IMR-90 (cell line): ENCODE measurements at regions not wholly inside any gene's neighbourhood (a gene's known extent, or its start where the extent isn't known, plus 50 kb on each side); places are given as distances from the start of the nearest gene placed in this dataset.

Experiments
- ATAC-seq: fragments of 200-7000 bp; cut with Tn5 transposase; 2 replicates; pipeline ENCODE4 v1.9.1; 2020; ENCODE audit warnings: low read depth, mild to moderate bottlenecking, moderate library complexity
- BruUV-seq: library from RNA; stranded (reverse); fragments of 400-500 nt; replicated peaks from 2 replicates; lab custom pipeline; 2021; lab: Mats Ljungman, UMichigan
- CTCF ChIA-PET: fragments of 300-600 bp; formaldehyde crosslinking; extraction: SDS; loops from one replicate; lab custom pipeline; 2021; ENCODE audit warnings: antibody characterized with exemption; lab: Yijun Ruan, JAX
- POLR2A ChIA-PET: fragments of 300-600 bp; sonication (Branson Sonifier 250); formaldehyde crosslinking; loops from one replicate; lab custom pipeline; 2022; ENCODE audit warnings: antibody characterized with exemption; ENCODE audit not compliant: unreplicated experiment; lab: Charles Lee
- DNase-seq: peaks from one replicate; pipeline ENCODE4 v3.0.0; 2013
- H2AFZ ChIP-seq: replicated peaks from 2 replicates; pipeline ENCODE3; 2013; ENCODE audit warnings: low read length, mild to moderate bottlenecking; ENCODE audit not compliant: poor library complexity
- H2AK5ac ChIP-seq: 2 replicates; pipeline ENCODE4 v1.6.1; 2013; ENCODE audit warnings: low read depth, low read length, inconsistent platforms
- H2AK9ac ChIP-seq: replicated peaks from 2 replicates; pipeline ENCODE3; 2013; ENCODE audit warnings: mild to moderate bottlenecking, low read depth, low read length, moderate library complexity; ENCODE audit not compliant: poor library complexity
- H2BK120ac ChIP-seq: 2 replicates; pipeline ENCODE4 v1.6.1; 2013; ENCODE audit warnings: low read depth, low read length, inconsistent platforms
- H2BK15ac ChIP-seq: 3 replicates; pipeline ENCODE4 v1.6.1; 2013; ENCODE audit warnings: low read depth, low read length, inconsistent platforms
- H2BK20ac ChIP-seq: 2 replicates; pipeline ENCODE4 v1.6.1; 2013; ENCODE audit warnings: low read depth, mild to moderate bottlenecking, inconsistent platforms, low read length, moderate library complexity
- H2BK5ac ChIP-seq: 2 replicates; pipeline ENCODE4 v1.6.1; 2013; ENCODE audit warnings: mild to moderate bottlenecking, low read depth, low read length, inconsistent platforms; ENCODE audit not compliant: poor library complexity, severe bottlenecking
- H3K14ac ChIP-seq: replicated peaks from 2 replicates; pipeline ENCODE4 v1.6.1; 2013; ENCODE audit warnings: low read depth, low read length, inconsistent platforms
- H3K18ac ChIP-seq: 2 replicates; pipeline ENCODE4 v1.6.1; 2013; ENCODE audit warnings: low read depth, low read length, control low read depth
- H3K23ac ChIP-seq: 2 replicates; pipeline ENCODE4 v1.6.1; 2013; ENCODE audit warnings: low read depth, low read length, inconsistent platforms
- H3K27ac ChIP-seq: 2 replicates; pipeline ENCODE4 v1.5.1; 2013; ENCODE audit warnings: mild to moderate bottlenecking, control low read depth, low read length; ENCODE audit not compliant: insufficient read depth
- H3K27me3 ChIP-seq: 2 replicates; pipeline ENCODE4 v1.6.1; 2013; ENCODE audit warnings: low read length; ENCODE audit not compliant: control insufficient read depth, insufficient read depth
- H3K36me3 ChIP-seq: 2 replicates; pipeline ENCODE4 v1.6.1; 2013; ENCODE audit warnings: low read length, mixed read lengths; ENCODE audit not compliant: control insufficient read depth, insufficient read depth
- H3K4ac ChIP-seq: 2 replicates; pipeline ENCODE4 v1.6.1; 2013; ENCODE audit warnings: low read depth, low read length, inconsistent platforms
- H3K4me1 ChIP-seq: 2 replicates; pipeline ENCODE4 v1.6.1; 2013; ENCODE audit warnings: low read length, mixed read lengths; ENCODE audit not compliant: control insufficient read depth, insufficient read depth
- H3K4me2 ChIP-seq: 2 replicates; pipeline ENCODE4 v1.6.1; 2013; ENCODE audit warnings: low read depth, mild to moderate bottlenecking, control low read depth, low read length, moderate library complexity
- H3K4me3 ChIP-seq: 2 replicates; pipeline ENCODE4 v1.5.1; 2013; ENCODE audit warnings: low read depth, mild to moderate bottlenecking, control low read depth, low read length, moderate library complexity; ENCODE audit not compliant: insufficient read depth
- H3K56ac ChIP-seq: 2 replicates; pipeline ENCODE4 v1.6.1; 2013; ENCODE audit warnings: low read length, inconsistent platforms; ENCODE audit not compliant: insufficient read depth; ENCODE audit errors: extremely low read depth
- H3K79me1 ChIP-seq, 2 experiments: 2 replicates each; pipeline ENCODE4 v1.6.1; 2013; ENCODE audit warnings: low read length in 2 of 2, inconsistent platforms in 1 of 2, low read depth in 1 of 2
- H3K9ac ChIP-seq: 2 replicates; pipeline ENCODE4 v1.6.1; 2013; ENCODE audit warnings: low read depth, low read length, control low read depth
- H3K9me1 ChIP-seq: 2 replicates; pipeline ENCODE4 v1.6.1; 2013; ENCODE audit warnings: low read length, inconsistent platforms; ENCODE audit not compliant: insufficient read depth
- H3K9me3 ChIP-seq: 2 replicates; pipeline ENCODE4 v1.6.1; 2013; ENCODE audit warnings: low read length; ENCODE audit not compliant: control insufficient read depth, insufficient read depth
- H4K20me1 ChIP-seq: 2 replicates; pipeline ENCODE4 v1.6.1; 2013; ENCODE audit warnings: low read length, inconsistent platforms; ENCODE audit not compliant: insufficient read depth
- H4K5ac ChIP-seq: 2 replicates; pipeline ENCODE4 v1.6.1; 2013; ENCODE audit warnings: mild to moderate bottlenecking, low read depth, low read length, control low read depth
- H4K8ac ChIP-seq, 2 experiments: 2 replicates each; pipeline ENCODE4 v1.6.1; 2013; ENCODE audit warnings: low read depth in 2 of 2, low read length in 2 of 2, control low read depth in 1 of 2, inconsistent platforms in 1 of 2
- H4K91ac ChIP-seq: 2 replicates; pipeline ENCODE4 v1.6.1; 2013; ENCODE audit warnings: low read depth, low read length, inconsistent platforms; ENCODE audit not compliant: insufficient read depth
- BHLHE40 ChIP-seq: fragments of 150-350 bp; IDR thresholded peaks from 2 replicates; pipeline ENCODE4 v1.6.1; 2016; ENCODE audit warnings: mild to moderate bottlenecking, low read depth, low read length
- CEBPB ChIP-seq: IDR thresholded peaks from 2 replicates; pipeline ENCODE4 v1.6.1; 2012; ENCODE audit warnings: low read depth, low read length, improper control_type of control experiment
- CHD1 ChIP-seq: IDR thresholded peaks from 2 replicates; pipeline ENCODE4 v1.6.1; 2012; ENCODE audit warnings: low read depth, low read length, improper control_type of control experiment
- FOS ChIP-seq: fragments of 150-350 bp; IDR thresholded peaks from 2 replicates; pipeline ENCODE4 v1.6.1; 2016; ENCODE audit warnings: low read depth, low read length
- MAFK ChIP-seq: IDR thresholded peaks from 2 replicates; pipeline ENCODE4 v1.6.1; 2012; ENCODE audit warnings: low read depth, low read length, improper control_type of control experiment
- MXI1 ChIP-seq: IDR thresholded peaks from 2 replicates; pipeline ENCODE4 v1.6.1; 2012; ENCODE audit warnings: low read depth, mild to moderate bottlenecking, low read length, moderate library complexity, borderline replicate concordance
- NFE2L2 ChIP-seq: fragments of 150-350 bp; IDR thresholded peaks from 2 replicates; pipeline ENCODE4 v1.6.1; 2016; ENCODE audit warnings: low read depth, mild to moderate bottlenecking, low read length
- POLR2A ChIP-seq: IDR thresholded peaks from 2 replicates; pipeline ENCODE4 v1.6.1; 2012; ENCODE audit warnings: mild to moderate bottlenecking, low read depth, low read length
- RAD21 ChIP-seq: IDR thresholded peaks from 2 replicates; pipeline ENCODE4 v1.6.1; 2012; ENCODE audit warnings: low read length, improper control_type of control experiment
- RCOR1 ChIP-seq: IDR thresholded peaks from 2 replicates; pipeline ENCODE4 v1.6.1; 2012; ENCODE audit warnings: mild to moderate bottlenecking, low read length, improper control_type of control experiment; ENCODE audit not compliant: insufficient replicate concordance
- RFX5 ChIP-seq: IDR thresholded peaks from 2 replicates; pipeline ENCODE4 v1.8.0; 2012; ENCODE audit warnings: low read depth, mild to moderate bottlenecking, low read length, moderate library complexity
- WGBS, 2 experiments: methylation state at CpG; one replicate each; pipeline versions ENCODE4 v1.1.5 to v1.1.7; 2013; ENCODE audit warnings: missing lambda C conversion rate in 2 of 2; ENCODE audit not compliant: insufficient read length in 1 of 2; ENCODE audit errors: extremely low coverage in 2 of 2; 5-methylcytosine and 5-hydroxymethylcytosine counted together
- dilution Hi-C: fragments of 300-500 bp; cut with HindIII; formaldehyde crosslinking; loops from one replicate; pipeline ENCODE4 v1.14.3; 2018; ENCODE audit warnings: low sequenced_read_pairs; ENCODE audit not compliant: unreplicated experiment
- in situ Hi-C: fragments of 300-500 bp; cut with MboI; formaldehyde crosslinking; loops from 3 replicates; pipeline ENCODE4 v1.14.3; 2019; ENCODE audit warnings: low sequenced_read_pairs, inconsistent platforms, mixed read lengths
- intact Hi-C: fragments of 100-400 bp; cut with micrococcal nuclease; formaldehyde crosslinking; loops from 2 replicates; pipeline ENCODE4 v1.10.0; 2022
- TF ChIP-seq, protein P1 (sequence below): fragments of 150-350 bp; IDR thresholded peaks from 2 replicates; pipeline ENCODE4 v1.6.1; 2017; ENCODE audit warnings: mild to moderate bottlenecking, antibody characterized with exemption, low read length, low read depth
- TF ChIP-seq, protein P2 (sequence below): fragments of 150-350 bp; IDR thresholded peaks from 2 replicates; pipeline ENCODE4 v1.6.1; 2016; ENCODE audit warnings: low read depth, mild to moderate bottlenecking, low read length, moderate library complexity, borderline replicate concordance
- TF ChIP-seq, protein P3 (sequence below): conservative IDR thresholded peaks from 2 replicates; pipeline ENCODE4 v1.5.1; 2012; ENCODE audit warnings: mild to moderate bottlenecking, low read depth, low read length, improper control_type of control experiment

DNA sequence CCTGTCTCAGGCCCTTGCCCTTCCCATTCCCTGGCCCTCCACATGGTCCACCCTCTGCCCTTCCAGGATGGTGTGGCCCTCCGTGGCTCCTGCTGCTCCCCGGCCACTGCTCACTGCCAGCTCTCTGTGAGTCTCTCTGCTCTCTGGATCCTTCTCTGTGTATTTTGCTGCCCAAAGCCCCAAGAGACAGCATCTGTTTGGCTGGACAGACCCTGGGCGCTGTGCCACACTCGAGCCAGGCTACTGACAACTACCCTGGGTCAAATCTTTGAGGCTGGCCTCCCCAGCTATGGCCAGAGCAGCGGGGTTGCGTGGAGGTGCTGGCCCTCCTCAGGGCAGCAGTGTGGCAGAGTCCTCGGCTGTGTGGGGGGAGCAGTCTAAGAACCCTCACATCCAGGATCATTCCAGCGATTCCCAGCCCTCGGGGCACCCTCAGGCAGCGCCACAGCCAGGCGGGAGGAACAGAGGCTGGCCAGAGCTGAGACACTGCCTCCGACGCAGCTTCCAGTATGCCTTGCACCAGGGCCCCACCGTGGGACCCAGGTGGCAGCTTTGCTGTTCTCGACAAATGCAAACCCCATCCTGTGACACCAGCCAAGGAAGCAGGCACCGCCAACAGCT lies 139.4 kb upstream of the GLI2 start:
- H2BK5ac ChIP-seq: peak overlapping the region; percentile 25
- intact Hi-C loops (no loop called here), in situ Hi-C loops (no loop called here), dilution Hi-C loops (no loop called here)
- H3K27ac ChIP-seq: no peak overlapping the region
- no peak overlapping the region; a peak in 1 of 4 replicates for H4K8ac ChIP-seq
- no peaks in the 10 kb centered on the region for H4K20me1 ChIP-seq
- H3K14ac ChIP-seq: no peak overlapping the region
- ChIA-PET POLR2A (no interaction called here), CTCF (no interaction called here)
- no peak overlapping the region for H3K4me3 ChIP-seq
- WGBS, 2 experiments: no CpG with 5 or more reads among the region's 16 CpGs
- peak overlapping the region; percentile 71 for H2AK9ac ChIP-seq
- no TSS peak for BruUV-seq
- no peak overlapping the region for H2BK20ac ChIP-seq
- H3K23ac ChIP-seq: no peak overlapping the region
- H3K9me1 ChIP-seq: peaks cover 2% of the 10 kb centered on the region; the same call in 1 of the 2 replicates
- peak overlapping the region; percentile 47; the same call in 1 of the 3 replicates for H2BK15ac ChIP-seq
- peak overlapping the region; percentile 9 for H2AFZ ChIP-seq
- H3K27me3 ChIP-seq: no peaks in the 10 kb centered on the region; the same call in 1 of the 2 replicates
- no peaks in the 10 kb centered on the region for H3K36me3 ChIP-seq
- H3K56ac ChIP-seq: no peak overlapping the region
- H4K5ac ChIP-seq: no peak overlapping the region; the same call in 1 of the 2 replicates
- H2BK120ac ChIP-seq: peak overlapping the region; percentile 18
- H3K9me3 ChIP-seq: peaks cover 6% of the 10 kb centered on the region; the same call in 1 of the 2 replicates
- H2AK5ac ChIP-seq: peak overlapping the region; percentile 66
- peak overlapping the region; percentile 23; the same call in 1 of the 2 replicates for H4K91ac ChIP-seq
- H3K4me2 ChIP-seq: no peak overlapping the region
- no peak for DNase-seq
- H3K4me1 ChIP-seq: peaks cover 14% of the 10 kb centered on the region; the same call in 1 of the 2 replicates
- no peak for TF ChIP-seq POLR2A
- no peak for TF ChIP-seq MXI1
- no peak for TF ChIP-seq NFE2L2
- no peak for TF ChIP-seq FOS
- TF ChIP-seq, protein P1, sequence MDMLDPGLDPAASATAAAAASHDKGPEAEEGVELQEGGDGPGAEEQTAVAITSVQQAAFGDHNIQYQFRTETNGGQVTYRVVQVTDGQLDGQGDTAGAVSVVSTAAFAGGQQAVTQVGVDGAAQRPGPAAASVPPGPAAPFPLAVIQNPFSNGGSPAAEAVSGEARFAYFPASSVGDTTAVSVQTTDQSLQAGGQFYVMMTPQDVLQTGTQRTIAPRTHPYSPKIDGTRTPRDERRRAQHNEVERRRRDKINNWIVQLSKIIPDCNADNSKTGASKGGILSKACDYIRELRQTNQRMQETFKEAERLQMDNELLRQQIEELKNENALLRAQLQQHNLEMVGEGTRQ: no peak
- no peak for TF ChIP-seq RCOR1
- TF ChIP-seq, protein P2, sequence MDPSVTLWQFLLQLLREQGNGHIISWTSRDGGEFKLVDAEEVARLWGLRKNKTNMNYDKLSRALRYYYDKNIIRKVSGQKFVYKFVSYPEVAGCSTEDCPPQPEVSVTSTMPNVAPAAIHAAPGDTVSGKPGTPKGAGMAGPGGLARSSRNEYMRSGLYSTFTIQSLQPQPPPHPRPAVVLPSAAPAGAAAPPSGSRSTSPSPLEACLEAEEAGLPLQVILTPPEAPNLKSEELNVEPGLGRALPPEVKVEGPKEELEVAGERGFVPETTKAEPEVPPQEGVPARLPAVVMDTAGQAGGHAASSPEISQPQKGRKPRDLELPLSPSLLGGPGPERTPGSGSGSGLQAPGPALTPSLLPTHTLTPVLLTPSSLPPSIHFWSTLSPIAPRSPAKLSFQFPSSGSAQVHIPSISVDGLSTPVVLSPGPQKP: no peak
- TF ChIP-seq RAD21: no peak
- TF ChIP-seq RFX5: no peak
- TF ChIP-seq MAFK: no peak
- TF ChIP-seq, protein P3, sequence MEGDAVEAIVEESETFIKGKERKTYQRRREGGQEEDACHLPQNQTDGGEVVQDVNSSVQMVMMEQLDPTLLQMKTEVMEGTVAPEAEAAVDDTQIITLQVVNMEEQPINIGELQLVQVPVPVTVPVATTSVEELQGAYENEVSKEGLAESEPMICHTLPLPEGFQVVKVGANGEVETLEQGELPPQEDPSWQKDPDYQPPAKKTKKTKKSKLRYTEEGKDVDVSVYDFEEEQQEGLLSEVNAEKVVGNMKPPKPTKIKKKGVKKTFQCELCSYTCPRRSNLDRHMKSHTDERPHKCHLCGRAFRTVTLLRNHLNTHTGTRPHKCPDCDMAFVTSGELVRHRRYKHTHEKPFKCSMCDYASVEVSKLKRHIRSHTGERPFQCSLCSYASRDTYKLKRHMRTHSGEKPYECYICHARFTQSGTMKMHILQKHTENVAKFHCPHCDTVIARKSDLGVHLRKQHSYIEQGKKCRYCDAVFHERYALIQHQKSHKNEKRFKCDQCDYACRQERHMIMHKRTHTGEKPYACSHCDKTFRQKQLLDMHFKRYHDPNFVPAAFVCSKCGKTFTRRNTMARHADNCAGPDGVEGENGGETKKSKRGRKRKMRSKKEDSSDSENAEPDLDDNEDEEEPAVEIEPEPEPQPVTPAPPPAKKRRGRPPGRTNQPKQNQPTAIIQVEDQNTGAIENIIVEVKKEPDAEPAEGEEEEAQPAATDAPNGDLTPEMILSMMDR: no peak
- TF ChIP-seq CHD1: no peak
- no peak for TF ChIP-seq CEBPB
- TF ChIP-seq BHLHE40: no peak
- H3K9ac ChIP-seq: no peak overlapping the region
- no peaks in the 10 kb centered on the region for H3K79me1 ChIP-seq
- peak overlapping the region; percentile 24; the same call in 1 of the 2 replicates for H3K4ac ChIP-seq
- H3K18ac ChIP-seq: no peak overlapping the region
- ATAC-seq: no peak
